ENCODE measurements at regions not wholly inside any gene's neighbourhood (a gene's known extent, or its start where the extent isn't known, plus 50 kb on each side); places are given as distances from the start of the nearest gene placed in this dataset.

- no peak for DNase-seq (ENCODE audit: low read depth)
These were observed 157.6 kb downstream of the RAB38 start for GRCh38 chr11:88017666-88018065.

GRCh38 chr11:88016392-88017170 is 158.7 kb downstream of the RAB38 start:
- peak; percentile 82 for TF ChIP-seq CTCF (IDR thresholded peaks at IDR 0.05; ENCODE audit: insufficient read depth, low read depth, low read length, missing control alignments)
- DNase-seq (ENCODE audit: low read depth), result peak; percentile 86
- H3K4me3 ChIP-seq (ENCODE audit: low read length), result no peak overlapping the region

More at GRCh38 chr11:88017666-88018065, 157.6 kb downstream of the RAB38 start:
- TF ChIP-seq CTCF (IDR thresholded peaks at IDR 0.05; ENCODE audit: insufficient read depth, low read depth, low read length, missing control alignments), result no peak
- H3K4me3 ChIP-seq (ENCODE audit: low read length), result no peak overlapping the region

- H3K4me3 ChIP-seq (ENCODE audit: low read length), result no peak overlapping the region
- peak; percentile 81 for DNase-seq (ENCODE audit: low read depth)
- no peak for TF ChIP-seq CTCF (IDR thresholded peaks at IDR 0.05; ENCODE audit: insufficient read depth, low read depth, low read length, missing control alignments)
These were observed 160.1 kb downstream of the RAB38 start for GRCh38 chr11:88015170-88015569.

GRCh38 chr11:88013508-88014065 is 161.7 kb downstream of the RAB38 start:
- peak; percentile 22 for DNase-seq (ENCODE audit: low read depth)
- H3K4me3 ChIP-seq (ENCODE audit: low read length), result no peak overlapping the region
- no peak for TF ChIP-seq CTCF (IDR thresholded peaks at IDR 0.05; ENCODE audit: insufficient read depth, low read depth, low read length, missing control alignments)

- no peak for DNase-seq (ENCODE audit: low read depth)
These were observed 162.8 kb downstream of the RAB38 start for GRCh38 chr11:88012456-88012855.

GRCh38 chr11:87976009-87976408 is 199.2 kb downstream of the RAB38 start:
- TF ChIP-seq CTCF (IDR thresholded peaks at IDR 0.05; ENCODE audit: insufficient read depth, low read depth, low read length, missing control alignments), result no peak
- H3K4me3 ChIP-seq (ENCODE audit: low read length), result no peak overlapping the region
- DNase-seq (ENCODE audit: low read depth), result no peak

More at GRCh38 chr11:88012456-88012855, 162.8 kb downstream of the RAB38 start:
- H3K4me3 ChIP-seq (ENCODE audit: low read length), result no peak overlapping the region
- TF ChIP-seq CTCF (IDR thresholded peaks at IDR 0.05; ENCODE audit: insufficient read depth, low read depth, low read length, missing control alignments), result no peak
